Amygdala (tissue), 56 donors: ENCODE measurements at regions not wholly inside any gene's neighbourhood (a gene's known extent, or its start where the extent isn't known, plus 50 kb on each side); places are given as distances from the start of the nearest gene placed in this dataset.
"Not testable (repeated sequence)": the region's sequence is repeated elsewhere in the genome, so short reads cannot be mapped to it uniquely, and the experiment has no call there.

Source experiments
- DNase-seq, 56 donors: peaks; one replicate each; lab custom pipeline; 2025; lab: John Stamatoyannopoulos, UW

- no peak for DNase-seq
Observed at GRCh38 chr10:64840341-64840740, 1319.1 kb downstream of the REEP3 start.

GRCh38 chr10:64846700-64847099 is 1325.5 kb downstream of the REEP3 start:
- no peak for DNase-seq

- no peak for DNase-seq
Observed at GRCh38 chr10:64855941-64856340, 1334.7 kb downstream of the REEP3 start.

- no peak for DNase-seq
Observed at GRCh38 chr10:64859911-64860310, 1338.7 kb downstream of the REEP3 start.

- DNase-seq: no peak
Observed at GRCh38 chr10:64863836-64864235, 1342.6 kb downstream of the REEP3 start.

DNA sequence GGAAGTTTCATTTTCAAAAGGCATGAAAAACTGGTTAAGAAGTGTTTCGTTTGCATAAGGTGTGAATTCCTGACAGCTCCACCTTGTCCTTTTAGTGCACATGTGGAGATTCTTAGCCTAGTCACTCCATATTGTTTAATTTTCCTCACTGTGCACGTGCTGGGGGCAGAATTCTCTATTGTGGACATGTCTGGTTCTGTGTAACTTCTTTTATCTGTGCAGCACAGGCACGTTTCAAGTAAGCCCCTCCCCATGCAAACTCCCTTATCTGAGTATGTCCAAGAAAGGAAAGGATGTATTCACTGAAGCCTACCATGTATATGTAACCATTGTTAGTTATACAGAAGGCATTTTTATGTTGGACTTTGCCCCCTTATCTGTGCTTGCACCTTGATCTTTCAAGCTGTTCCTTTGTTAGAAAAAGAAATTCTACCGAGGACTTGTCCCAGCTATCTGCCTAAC is 1346.3 kb downstream of the REEP3 start:
- DNase-seq: no peak

- no peak for DNase-seq
Observed at GRCh38 chr10:64873088-64873487, 1351.9 kb downstream of the REEP3 start.

- no peak for DNase-seq
Observed at GRCh38 chr10:64873959-64874358, 1352.8 kb downstream of the REEP3 start.

DNA sequence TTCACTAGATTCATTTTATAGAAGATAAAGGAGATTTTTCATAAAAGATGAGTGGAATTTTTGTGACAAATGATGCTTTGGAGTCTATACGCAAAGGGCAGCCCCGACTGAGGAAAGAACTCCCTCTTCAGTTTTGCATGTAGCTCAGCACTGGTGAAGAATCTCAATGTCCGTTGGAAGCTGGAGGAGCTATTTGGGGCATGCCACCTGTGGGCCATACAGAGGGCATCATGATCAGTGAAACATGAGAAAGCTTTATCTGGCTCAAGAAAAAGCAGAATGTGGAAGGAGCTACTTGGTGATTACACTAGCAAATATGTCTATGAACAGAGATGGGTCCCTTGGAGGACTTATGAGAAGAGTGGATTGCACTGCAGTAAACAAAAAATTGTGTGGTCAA is 1359.3 kb downstream of the REEP3 start:
- no peak for DNase-seq

DNA sequence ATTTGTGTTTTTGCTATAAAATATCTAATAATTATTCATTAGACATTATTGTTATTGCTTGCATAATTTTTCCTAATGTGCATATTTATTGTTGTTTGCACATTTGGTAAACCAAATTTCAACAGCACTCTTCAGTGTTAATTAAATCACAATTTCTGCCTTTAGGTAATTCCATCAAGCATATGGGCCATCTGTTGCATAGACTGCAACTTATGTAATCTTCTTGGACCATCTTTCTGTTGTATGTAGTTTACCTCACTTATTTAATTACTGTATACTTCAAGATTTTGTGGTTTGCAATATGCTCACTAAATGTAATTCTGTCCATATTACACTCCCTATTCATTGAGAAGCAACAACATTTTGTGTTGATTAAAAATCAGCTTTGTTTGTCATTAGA is 1360.1 kb downstream of the REEP3 start:
- DNase-seq: no peak

DNA sequence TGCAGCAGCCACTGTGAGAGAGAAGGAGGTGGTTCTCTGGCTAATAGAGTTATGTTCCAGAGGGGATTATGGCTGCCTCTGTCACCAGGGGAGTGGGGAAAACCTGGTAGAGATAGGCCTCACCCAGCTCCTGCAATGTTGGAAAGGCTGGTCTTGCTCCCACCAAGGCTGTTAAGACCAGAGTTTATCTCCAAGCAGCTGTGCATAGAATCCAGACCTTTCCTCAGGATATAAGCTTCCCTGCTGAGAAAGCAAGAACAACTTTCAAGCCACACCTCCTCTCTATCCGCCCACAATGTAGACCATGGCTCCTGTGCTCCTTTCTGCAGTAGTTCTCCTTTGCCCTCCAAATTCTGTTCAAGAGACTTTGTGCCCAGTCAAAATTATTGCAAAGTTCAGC is 1375.4 kb downstream of the REEP3 start:
- no peak for DNase-seq

DNA sequence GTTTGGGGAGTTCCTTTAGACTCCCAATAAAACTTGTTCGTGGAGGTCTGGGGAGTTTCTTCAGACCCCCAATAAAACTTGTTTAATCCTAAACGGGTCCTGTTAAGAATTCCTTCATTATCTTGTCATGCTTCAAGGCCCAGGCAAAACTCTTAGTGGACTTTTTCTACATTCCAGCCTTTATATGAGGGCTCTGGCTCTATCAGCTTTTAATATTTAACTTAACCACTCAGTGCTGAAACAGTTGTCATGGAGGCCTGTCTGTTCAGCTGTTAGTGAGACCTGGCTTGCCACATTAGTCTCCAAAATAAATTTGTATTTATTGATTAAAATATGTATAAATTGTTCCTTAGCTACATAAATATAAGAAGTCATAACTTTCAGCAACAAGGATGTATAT is 1385.1 kb downstream of the REEP3 start:
- not testable (repeated sequence) for DNase-seq

DNA sequence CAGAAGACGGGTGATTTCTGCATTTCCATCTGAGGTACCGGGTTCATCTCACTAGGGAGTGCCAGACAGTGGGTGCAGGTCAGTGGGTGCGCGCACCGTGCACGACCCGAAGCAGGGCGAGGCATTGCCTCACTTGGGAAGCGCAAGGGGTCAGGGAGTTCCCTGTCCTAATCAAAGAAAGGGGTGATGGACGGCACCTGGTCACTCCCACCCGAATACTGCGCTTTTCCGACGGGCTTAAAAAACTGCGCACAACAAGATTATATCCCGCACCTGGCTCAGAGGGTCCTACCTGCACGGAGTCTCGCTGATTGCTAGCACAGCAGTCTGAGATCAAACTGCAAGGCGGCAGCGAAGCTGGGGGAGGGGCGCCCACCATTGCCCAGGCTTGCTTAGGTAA is 1403.1 kb downstream of the REEP3 start:
- DNase-seq: not testable (repeated sequence)

GRCh38 chr10:64952042-64952441 is 1430.8 kb downstream of the REEP3 start:
- DNase-seq: no peak

DNA sequence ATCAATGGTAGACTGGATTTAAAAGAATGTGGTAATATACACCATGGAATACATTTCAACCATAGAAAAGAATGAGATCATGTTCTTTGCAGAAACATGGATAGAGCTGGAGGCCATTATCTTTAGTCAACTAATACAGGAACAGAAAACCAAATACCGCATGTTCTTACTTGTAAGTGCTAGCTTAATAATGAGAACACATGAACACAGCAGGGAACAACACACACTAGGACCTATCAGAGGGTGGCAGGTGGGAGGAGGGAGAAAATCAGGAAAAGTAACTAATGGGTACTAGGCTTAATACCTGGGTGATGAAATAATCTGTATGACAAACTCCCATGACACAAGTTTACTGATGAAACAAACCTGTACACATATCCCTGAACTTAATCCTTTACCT is 1435.2 kb downstream of the REEP3 start:
- DNase-seq: no peak

DNA sequence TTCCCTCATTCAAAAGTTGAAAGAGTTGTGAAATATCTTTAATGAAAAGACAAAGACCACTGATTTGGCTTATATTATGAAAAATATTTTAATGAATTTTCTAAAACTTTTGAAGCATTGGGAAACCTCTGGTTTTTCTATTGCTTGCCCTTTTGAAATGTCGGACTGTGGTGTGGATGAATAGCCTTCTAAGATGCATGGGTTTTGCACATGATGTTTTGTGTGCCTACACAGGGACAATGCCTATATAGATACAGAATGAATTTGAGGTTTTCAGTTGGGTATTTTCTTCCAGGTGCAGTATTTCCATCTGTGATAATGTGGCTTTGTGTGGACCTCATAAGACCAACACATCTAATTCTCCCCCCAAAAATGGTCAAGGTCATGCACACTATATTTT is 1437.9 kb downstream of the REEP3 start:
- no peak for DNase-seq

DNA sequence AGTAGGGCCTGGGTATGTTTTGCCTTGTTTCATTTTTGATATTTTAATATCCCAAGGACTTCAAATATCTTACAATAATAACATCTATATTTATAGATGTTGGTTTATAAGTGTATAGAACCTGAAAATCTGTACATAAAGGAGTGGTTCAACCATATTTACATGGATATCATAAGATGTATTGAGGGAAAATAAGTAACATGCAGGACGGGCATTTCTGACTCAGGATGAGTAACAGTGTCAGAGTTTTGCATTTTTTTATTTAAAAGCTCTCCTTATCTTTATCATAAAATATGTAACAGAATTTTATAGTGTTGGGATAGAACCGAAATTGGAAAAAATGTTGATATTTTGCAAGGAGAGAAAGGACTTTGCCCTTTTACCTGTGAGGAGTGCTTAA is 1438.7 kb downstream of the REEP3 start:
- no peak for DNase-seq

DNA sequence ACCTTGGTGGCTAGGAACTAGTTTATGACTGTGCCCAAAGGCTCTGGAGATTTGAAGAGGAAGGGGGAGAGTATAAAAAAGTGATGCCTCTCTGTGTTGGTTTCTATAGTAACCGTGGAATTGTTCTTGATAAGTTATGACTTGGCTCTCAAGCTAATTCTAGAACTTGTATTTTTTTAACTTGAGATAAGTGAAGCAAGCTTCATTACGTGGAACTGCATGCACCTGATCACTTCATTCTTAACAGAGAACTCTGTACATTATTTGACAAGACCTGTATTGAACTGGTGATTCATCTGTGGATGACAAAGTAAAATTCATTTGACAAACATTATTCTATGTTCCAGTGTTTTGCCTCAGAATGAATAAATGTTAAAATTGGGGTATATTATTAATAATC is 1452.2 kb downstream of the REEP3 start:
- no peak for DNase-seq

DNA sequence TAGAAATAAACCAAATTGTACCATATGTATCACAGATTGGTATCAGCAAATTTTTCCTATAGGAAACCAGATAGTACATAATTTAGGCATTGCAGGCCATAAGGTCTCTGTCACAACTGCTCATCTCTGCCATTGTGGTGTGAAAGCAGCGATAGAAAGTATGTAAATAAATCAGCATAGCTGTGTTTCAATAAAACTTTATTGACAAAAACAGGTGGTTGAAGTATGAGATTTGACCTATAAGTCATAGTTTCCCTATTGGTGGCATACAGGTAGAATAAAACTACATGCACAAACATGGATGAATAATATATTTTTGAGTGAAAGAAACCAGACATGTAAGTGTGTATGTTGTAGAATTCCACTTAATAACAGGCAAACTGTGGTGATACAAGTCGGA is 1454.9 kb downstream of the REEP3 start:
- DNase-seq: no peak

- no peak for DNase-seq
Observed at GRCh38 chr10:64977915-64978314, 1456.7 kb downstream of the REEP3 start.

- DNase-seq: no peak
Observed at GRCh38 chr10:64996886-64997285, 1475.7 kb downstream of the REEP3 start.

DNA sequence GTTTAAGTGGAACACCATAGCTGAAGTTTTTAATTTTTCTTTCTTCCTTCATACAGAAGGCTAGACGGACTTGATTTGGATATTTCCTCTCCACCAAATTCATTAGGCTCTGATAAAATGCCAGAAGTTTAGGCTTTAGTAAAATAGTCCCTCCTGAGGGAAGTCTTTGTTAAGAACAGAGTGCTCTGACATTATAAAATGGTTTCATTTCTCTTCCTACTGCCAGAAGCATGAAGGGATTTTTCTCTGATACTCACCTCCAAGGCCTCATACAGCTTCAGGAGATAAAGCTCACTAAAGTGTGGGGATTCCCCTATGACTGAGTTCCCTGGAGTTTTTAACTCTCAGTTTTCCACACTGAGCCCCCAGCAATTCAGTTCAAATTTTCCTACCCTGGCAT is 1489.6 kb downstream of the REEP3 start:
- no peak for DNase-seq

- DNase-seq: no peak
Observed at GRCh38 chr10:65017523-65017922, 1496.3 kb downstream of the REEP3 start.

DNA sequence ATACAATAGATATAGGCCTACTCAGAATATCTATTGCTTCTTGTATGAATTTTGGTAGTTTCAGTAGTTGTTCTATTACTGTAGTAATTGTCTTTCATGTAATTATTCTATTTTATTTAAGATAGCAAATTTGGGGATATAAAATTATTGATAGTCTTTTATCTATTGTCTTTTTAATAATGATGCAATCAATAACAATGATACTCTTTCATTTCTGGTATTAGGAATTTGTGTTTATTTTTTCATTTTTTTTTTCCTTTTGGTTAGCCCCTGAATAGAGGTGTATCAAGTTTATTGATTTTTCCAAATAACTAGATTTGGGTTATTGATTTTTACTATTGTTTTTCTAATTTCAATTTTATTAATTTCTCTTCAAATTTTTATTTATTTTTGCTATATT is 1503.7 kb downstream of the REEP3 start:
- no peak for DNase-seq
